ENCODE measurements at regions not wholly inside any gene's neighbourhood (a gene's known extent, or its start where the extent isn't known, plus 50 kb on each side); places are given as distances from the start of the nearest gene placed in this dataset.
A peak's percentile ranks its signal among the peaks of the same experiment; 100 is the strongest.

DNA sequence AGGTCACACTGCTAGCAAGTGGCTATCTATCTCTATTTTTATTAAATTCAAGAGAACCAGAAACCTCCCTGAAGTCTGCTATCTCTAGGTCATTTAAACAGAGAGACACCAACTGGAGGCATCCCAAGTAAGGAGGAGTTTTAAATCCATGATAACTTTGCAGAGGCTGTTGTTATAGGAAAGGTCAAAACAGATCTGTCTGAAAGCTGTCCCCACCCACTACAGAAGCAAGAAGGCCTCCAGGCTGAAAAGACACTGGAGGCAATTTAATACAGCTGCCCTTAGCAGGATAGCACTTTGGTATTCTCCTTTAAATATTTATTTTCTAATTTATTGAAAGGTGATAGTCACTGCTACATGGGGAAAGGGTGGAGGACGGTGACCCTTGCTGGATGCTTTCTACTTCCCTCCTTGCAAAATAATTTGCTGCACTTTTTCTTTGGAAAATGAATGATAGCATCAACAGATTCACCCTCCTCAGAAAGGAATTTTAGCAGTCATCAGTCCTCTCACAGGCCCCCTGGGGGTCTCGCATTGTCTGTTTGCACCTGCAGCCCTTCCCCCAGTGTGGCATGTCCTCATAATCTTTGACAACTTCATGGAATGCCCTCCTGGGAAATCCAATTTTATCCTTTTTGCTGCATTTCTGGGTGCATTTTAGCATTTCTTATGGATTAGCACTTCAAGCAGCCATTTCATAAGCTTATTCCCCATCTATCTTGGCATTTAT, 429.5 kb upstream of the TNP1 start:
- Histone ChIP-seq H3K27me3 (ENCODE audit: insufficient read depth) (no peaks in the 10 kb centered on the region), H4K20me1 (replicated peaks; ENCODE audit: insufficient read depth) (no peaks in the 10 kb centered on the region), H3K36me3 (ENCODE audit: insufficient read depth) (0 out of 2 replicates have a peak, but pooled peaks cover 3% of the 10 kb centered on the region), H2AFZ (no peak overlapping the region), H3K27ac (ENCODE audit: low read depth) (0 out of 2 replicates have a peak overlapping the region, but pooled peaks have one; percentile 22), H3K4me2 (peak overlapping the region; percentile 56), H3K4me3 (peak overlapping the region; percentile 12; the same call in 1 of the 2 replicates), H3K4me1 (ENCODE audit: insufficient read depth) (peaks cover 10% of the 10 kb centered on the region; the same call in 1 of the 2 replicates), H3K9me2 (ENCODE audit: insufficient read depth) (no peaks in the 10 kb centered on the region), H3K79me2 (replicated peaks; ENCODE audit: insufficient read depth) (no peaks in the 10 kb centered on the region), H3F3A (replicated peaks; ENCODE audit: low read depth) (no peaks in the 10 kb centered on the region)
- Mint-ChIP-seq H3K4me1 (peaks cover 11% of the 10 kb centered on the region), H3K27ac (no peak overlapping the region), H3K27me3 (ENCODE audit: insufficient read depth, low read depth, poor library complexity) (no peaks in the 10 kb centered on the region), H3K9me3 (peaks cover 18% of the 10 kb centered on the region), H3K4me3 (0 out of 3 replicates have a peak overlapping the region, but pooled peaks have one; percentile 10), H3K36me3 (ENCODE audit: low read depth) (peaks cover 21% of the 10 kb centered on the region)
- DNase-seq (ENCODE audit: low spot score) (peak; percentile 63), ATAC-seq (peak; percentile 82)
- no peak for TF ChIP-seq ZNF114 (CRISPR knock-in tag; IDR thresholded peaks at IDR 0.05)

DNA sequence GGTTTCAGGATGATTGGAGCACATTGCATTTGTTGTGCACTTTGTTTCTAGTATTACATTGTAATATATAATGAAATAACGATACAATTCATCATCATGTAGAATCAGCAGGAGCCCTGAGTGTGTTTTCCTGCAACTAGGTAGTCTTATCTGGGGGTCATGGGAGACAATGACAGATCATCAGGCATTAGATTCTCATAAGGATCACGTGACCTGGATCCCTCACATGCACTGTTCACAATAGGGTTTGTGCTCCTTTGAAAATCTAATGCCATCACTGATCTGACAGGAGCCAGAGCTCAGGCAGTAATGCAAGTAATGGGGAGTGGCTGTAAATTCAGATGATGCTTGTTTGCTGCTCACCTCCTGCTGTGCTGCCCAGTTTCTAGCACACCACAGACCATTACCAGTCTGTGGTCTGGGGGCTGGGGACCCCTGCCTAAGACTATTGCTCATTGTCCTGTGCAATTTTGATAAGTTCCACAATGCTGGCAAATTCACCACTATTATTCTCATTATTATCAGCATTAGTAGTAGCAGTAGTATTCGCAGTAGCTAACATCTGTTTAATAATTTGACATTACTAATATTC, 428.7 kb upstream of the TNP1 start:
- Mint-ChIP-seq H3K27me3 (ENCODE audit: insufficient read depth, low read depth, poor library complexity) (peaks cover 2% of the 10 kb centered on the region), H3K4me1 (peaks cover 16% of the 10 kb centered on the region), H3K36me3 (ENCODE audit: low read depth) (peaks cover 21% of the 10 kb centered on the region), H3K27ac (no peak overlapping the region), H3K9me3 (peaks cover 18% of the 10 kb centered on the region), H3K4me3 (no peak overlapping the region)
- no peaks in the 10 kb centered on the region for H3K79me2 ChIP-seq (replicated peaks; ENCODE audit: insufficient read depth)
- no peak for TF ChIP-seq EZH2phosphoT487 (IDR thresholded peaks at IDR 0.05; ENCODE audit: unreplicated experiment)
- TF ChIP-seq, protein P1, sequence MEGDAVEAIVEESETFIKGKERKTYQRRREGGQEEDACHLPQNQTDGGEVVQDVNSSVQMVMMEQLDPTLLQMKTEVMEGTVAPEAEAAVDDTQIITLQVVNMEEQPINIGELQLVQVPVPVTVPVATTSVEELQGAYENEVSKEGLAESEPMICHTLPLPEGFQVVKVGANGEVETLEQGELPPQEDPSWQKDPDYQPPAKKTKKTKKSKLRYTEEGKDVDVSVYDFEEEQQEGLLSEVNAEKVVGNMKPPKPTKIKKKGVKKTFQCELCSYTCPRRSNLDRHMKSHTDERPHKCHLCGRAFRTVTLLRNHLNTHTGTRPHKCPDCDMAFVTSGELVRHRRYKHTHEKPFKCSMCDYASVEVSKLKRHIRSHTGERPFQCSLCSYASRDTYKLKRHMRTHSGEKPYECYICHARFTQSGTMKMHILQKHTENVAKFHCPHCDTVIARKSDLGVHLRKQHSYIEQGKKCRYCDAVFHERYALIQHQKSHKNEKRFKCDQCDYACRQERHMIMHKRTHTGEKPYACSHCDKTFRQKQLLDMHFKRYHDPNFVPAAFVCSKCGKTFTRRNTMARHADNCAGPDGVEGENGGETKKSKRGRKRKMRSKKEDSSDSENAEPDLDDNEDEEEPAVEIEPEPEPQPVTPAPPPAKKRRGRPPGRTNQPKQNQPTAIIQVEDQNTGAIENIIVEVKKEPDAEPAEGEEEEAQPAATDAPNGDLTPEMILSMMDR (conservative IDR thresholded peaks at IDR 0.05; ENCODE audit: low read depth in 2 of 2): no peak
- TF ChIP-seq, protein P2, sequence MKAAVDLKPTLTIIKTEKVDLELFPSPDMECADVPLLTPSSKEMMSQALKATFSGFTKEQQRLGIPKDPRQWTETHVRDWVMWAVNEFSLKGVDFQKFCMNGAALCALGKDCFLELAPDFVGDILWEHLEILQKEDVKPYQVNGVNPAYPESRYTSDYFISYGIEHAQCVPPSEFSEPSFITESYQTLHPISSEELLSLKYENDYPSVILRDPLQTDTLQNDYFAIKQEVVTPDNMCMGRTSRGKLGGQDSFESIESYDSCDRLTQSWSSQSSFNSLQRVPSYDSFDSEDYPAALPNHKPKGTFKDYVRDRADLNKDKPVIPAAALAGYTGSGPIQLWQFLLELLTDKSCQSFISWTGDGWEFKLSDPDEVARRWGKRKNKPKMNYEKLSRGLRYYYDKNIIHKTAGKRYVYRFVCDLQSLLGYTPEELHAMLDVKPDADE (IDR thresholded peaks at IDR 0.05): no peak
- H3K4me2 ChIP-seq: 0 out of 2 replicates have a peak overlapping the region, but pooled peaks have one; percentile 56
- H3F3A ChIP-seq (replicated peaks; ENCODE audit: low read depth): no peaks in the 10 kb centered on the region
- 0 out of 2 replicates have a peak, but pooled peaks cover 3% of the 10 kb centered on the region for H3K36me3 ChIP-seq (ENCODE audit: insufficient read depth)
- H3K27me3 ChIP-seq (ENCODE audit: insufficient read depth): no peaks in the 10 kb centered on the region
- no peaks in the 10 kb centered on the region for H4K20me1 ChIP-seq (replicated peaks; ENCODE audit: insufficient read depth)
- no peak for DNase-seq (ENCODE audit: low spot score)
- no peak for ATAC-seq
- no peak overlapping the region for H3K4me3 ChIP-seq
- 0 out of 2 replicates have a peak, but pooled peaks cover 5% of the 10 kb centered on the region for H3K9me2 ChIP-seq (ENCODE audit: insufficient read depth)
- peaks cover 13% of the 10 kb centered on the region; the same call in 1 of the 2 replicates for H3K4me1 ChIP-seq (ENCODE audit: insufficient read depth)
- no peak overlapping the region for H3K27ac ChIP-seq (ENCODE audit: low read depth)
- H2AFZ ChIP-seq: no peak overlapping the region

DNA sequence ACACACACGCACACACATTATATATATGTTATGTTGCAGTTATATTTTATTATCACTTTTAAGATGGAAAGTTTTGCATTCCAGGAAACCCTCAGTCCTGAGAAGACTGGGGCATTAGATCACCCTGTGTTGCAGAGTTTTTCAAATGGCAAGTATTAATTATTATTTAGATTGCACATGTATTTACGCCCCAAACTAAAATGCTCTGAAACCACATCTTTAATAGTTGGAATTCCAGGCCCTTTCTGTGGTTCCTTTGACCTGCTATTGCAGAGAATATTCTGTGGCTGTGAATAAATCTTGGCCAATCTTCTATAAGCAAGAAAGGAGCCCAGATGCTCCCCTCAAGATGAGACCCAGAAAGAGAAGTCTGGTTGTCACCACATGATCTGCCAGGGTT, 427.0 kb upstream of the TNP1 start:
- ATAC-seq: no peak
- H3K4me1 ChIP-seq (ENCODE audit: insufficient read depth): peaks cover 14% of the 10 kb centered on the region; the same call in 1 of the 2 replicates
- peaks cover 19% of the 10 kb centered on the region for H3K4me1 Mint-ChIP-seq
- peaks cover 18% of the 10 kb centered on the region for H3K9me3 Mint-ChIP-seq
- no peak overlapping the region for H3K4me2 ChIP-seq
- H2AFZ ChIP-seq: no peak overlapping the region
- no peak overlapping the region for H3K4me3 Mint-ChIP-seq
- no peak for DNase-seq (ENCODE audit: low spot score)
- H4K20me1 ChIP-seq (replicated peaks; ENCODE audit: insufficient read depth): no peaks in the 10 kb centered on the region
- no peaks in the 10 kb centered on the region for H3F3A ChIP-seq (replicated peaks; ENCODE audit: low read depth)
- 0 out of 2 replicates have a peak, but pooled peaks cover 5% of the 10 kb centered on the region for H3K9me2 ChIP-seq (ENCODE audit: insufficient read depth)
- no peak overlapping the region for H3K27ac Mint-ChIP-seq
- peaks cover 5% of the 10 kb centered on the region for H3K27me3 Mint-ChIP-seq (ENCODE audit: insufficient read depth, low read depth, poor library complexity)
- no peaks in the 10 kb centered on the region for H3K27me3 ChIP-seq (ENCODE audit: insufficient read depth)
- no peaks in the 10 kb centered on the region for H3K79me2 ChIP-seq (replicated peaks; ENCODE audit: insufficient read depth)
- no peak overlapping the region for H3K27ac ChIP-seq (ENCODE audit: low read depth)
- H3K36me3 Mint-ChIP-seq (ENCODE audit: low read depth): peaks cover 18% of the 10 kb centered on the region
- H3K4me3 ChIP-seq: no peak overlapping the region
- 0 out of 2 replicates have a peak, but pooled peaks cover 3% of the 10 kb centered on the region for H3K36me3 ChIP-seq (ENCODE audit: insufficient read depth)
- no peak for TF ChIP-seq EZH2phosphoT487 (IDR thresholded peaks at IDR 0.05; ENCODE audit: unreplicated experiment)
- no peak for TF ChIP-seq POLR2AphosphoS5 (IDR thresholded peaks at IDR 0.05; ENCODE audit: low read depth)
- TF ChIP-seq JUNB (IDR thresholded peaks at IDR 0.05; ENCODE audit: unreplicated experiment): no peak
